AG08395 (cell line): ENCODE measurements at regions not wholly inside any gene's neighbourhood (a gene's known extent, or its start where the extent isn't known, plus 50 kb on each side); places are given as distances from the start of the nearest gene placed in this dataset.

Experiments
- DNase-seq: peaks from one replicate; pipeline ENCODE4 v3.0.0; 2012; ENCODE audit warnings: mixed read lengths, low spot score

DNA sequence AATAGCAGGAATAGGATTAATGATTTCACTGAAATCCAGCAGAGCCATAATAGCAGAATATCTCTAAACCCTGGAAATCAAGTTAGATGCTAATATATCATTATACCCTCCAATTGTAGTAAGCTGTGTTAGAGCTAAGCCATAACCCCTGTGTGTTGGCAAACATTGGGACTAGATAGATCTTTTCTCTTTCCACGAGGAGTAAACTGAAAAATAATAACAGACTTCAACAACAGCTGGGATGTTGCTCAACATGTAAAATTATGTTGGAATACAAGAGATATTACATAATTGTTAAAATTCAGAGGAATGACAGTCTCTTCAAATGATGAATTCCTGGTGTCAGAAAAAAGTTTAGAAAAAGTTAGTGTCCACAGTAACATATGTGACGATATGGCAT lies 383.8 kb downstream of the SNAPC1 start:
- DNase-seq = no peak

DNA sequence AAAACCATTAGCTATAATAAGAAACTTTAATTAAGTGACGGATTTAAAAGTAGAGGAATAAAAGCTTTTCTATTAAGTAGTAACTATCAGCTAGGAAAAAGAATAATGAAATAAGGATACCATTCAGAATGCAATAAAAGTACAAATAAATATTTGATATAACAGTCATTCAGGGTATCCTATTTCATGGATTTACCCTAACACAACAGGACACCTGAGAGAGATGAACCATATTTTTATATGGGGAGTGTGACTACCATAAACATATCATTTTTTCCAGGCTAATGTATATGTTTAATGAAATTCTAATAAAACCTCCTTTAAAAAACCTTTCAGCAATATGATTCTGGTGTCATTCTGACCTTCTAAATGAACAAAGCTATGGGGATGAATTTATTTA lies 393.8 kb downstream of the SNAPC1 start:
- no peak for DNase-seq

DNA sequence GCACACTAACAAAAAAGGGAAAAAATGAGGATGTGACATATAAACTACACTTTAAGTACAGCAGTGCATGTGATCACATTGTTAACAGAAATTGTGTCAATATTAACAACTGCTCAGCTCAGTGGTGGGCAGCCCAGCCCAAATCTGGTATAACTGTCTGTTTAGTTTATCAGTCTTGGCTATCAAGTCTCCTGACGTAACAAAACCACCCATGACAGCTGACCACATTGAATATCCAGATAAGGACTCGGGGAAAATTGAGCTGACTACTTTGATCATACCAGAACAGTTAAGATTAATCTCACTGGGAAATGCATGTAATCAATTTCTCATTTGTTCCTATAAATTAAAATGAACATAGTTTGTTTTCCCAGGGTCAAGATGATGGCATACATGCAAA lies 396.6 kb downstream of the SNAPC1 start:
- no peak for DNase-seq

DNA sequence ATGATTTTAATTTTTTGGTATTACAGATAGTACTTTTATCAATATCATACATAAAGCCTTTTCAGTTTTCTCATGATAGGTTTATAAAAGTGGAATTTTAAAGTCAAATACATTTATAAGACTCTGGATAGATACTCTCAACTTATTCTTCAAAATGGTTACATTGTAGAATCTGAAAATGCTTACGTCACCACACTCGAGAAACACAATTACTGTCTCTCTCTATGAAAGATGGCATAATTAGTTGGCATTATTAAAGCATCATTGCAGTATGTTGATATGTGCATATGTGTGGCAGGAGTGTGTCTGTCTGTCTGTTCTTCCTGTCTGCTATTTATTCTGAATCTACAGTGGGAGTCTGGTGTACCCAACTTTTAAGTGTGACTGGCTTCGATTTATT lies 397.1 kb downstream of the SNAPC1 start:
- DNase-seq = no peak

DNA sequence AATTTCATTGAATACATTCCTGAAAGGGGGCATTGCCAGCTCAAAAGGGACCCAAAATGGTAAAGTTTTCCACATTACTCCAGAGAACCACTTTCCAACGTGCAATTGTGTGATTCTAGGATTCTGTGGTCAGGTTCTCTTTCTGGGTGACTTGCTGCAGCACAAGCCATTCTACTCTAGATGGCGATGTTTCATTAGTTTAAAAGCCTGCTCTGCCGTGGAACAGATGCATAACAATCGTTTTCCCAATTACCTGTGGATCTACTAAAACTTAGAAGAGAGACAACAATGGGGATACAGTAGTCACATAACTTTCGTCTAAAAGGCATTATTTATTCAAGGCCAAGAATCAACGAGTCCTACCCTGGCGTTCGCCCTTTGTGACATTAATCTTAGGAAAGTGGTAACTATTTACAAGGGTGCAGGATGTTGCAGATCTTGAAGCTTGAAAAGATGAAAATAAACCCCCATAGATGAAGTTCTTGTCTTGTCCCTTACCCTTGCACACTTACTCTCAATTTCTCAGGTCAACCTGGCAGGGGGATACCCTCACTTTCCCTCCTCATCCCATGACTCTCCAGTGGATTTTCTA lies 400.9 kb downstream of the SNAPC1 start:
- peak; percentile 56 for DNase-seq

DNA sequence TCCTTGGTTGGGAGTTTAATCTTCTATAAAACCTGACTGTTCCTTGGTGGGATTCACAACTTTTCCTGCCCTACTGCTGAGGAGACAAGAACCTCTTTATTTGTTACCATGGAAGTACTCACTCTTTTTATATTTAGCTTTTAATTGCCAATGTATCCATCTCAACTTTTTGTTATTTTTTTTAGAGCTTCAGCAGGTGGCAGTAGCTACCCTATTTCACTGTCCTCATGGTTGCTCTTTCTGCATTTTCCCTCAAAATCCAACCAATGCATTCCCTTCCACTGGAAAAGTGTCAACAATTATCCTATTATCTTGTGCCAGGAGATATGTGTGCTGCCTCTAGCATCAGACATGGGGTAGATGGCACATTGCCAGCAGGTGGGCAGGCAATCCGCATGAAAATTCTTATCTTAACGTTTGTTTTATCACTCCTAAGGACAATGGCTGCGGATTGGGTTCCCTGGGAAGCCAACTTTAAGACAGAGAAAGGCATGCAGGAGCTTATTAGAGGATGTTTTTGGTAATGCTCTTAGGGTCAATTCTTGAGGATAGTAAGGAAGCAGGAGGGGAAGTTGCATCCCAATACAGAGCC lies 406.4 kb downstream of the SNAPC1 start:
- no peak for DNase-seq

DNA sequence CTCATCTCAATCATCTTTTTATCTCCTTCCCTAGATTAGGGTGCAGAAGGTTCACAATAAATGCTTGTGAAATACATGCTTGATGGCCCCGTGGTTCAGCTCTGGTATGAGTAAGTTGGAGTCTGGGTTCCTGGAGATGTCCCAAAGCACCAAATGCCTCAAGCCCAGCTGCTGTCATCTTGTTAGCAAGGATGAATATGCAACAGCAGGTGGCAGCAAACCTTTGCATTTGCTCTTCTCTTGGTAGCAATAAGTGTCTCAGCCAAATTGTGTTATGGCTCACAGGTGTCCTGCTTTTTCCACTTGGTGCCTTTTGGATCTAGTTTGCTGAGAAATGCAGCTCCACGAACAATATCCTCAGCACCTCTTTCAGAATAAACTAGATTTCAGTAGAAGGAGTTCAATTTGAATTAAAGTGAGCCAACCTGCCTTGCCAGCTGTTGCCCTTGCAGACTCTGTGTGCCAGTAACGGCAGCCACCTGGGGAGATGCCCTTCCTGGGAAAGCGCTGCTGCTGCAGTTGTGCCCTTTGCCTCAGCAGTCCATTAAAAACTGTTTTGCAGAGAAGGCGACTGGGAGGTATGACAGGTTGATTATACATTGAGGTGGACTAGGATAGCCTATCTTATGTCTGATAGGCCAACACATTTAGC lies 417.3 kb downstream of the SNAPC1 start:
- DNase-seq = peak; percentile 77

DNA sequence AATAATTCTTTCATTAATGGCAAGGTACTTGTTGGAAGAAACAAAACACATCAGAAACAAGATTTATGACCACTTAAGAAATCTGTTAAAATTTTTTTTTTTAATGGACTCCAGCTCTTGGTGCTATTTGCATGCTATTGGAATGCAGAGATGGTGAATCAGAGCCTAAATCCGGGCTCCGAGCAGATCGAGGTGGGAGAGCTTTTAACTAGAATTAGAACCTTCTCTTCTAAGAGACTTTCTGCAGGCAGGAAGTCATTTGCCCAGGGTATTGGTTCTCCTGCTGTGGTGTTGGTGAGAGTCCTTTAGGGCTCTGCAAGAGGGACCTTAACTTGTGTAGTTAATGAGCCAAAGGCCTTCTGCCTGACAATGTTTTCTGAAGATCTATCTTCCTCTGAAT lies 419.4 kb downstream of the SNAPC1 start:
- DNase-seq = peak; percentile 12

DNA sequence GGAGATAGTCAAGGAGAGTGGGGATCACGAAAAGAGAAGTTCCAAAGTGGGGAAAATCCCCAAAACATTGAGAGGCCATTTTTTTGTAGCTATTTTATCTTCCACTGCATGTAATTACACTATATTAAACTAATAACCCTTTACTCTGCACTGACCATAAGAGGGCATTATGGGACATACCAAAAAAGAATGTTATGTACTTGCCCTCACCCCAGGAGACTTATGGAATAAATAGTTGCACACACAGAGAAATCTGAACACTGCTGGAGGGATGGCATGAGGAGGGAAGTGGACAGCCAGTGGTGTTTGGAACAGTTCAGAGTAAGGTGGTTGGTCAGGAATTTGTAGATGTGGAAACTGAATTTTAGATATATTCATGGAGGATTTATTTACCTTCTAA lies 422.9 kb downstream of the SNAPC1 start:
- no peak for DNase-seq

DNA sequence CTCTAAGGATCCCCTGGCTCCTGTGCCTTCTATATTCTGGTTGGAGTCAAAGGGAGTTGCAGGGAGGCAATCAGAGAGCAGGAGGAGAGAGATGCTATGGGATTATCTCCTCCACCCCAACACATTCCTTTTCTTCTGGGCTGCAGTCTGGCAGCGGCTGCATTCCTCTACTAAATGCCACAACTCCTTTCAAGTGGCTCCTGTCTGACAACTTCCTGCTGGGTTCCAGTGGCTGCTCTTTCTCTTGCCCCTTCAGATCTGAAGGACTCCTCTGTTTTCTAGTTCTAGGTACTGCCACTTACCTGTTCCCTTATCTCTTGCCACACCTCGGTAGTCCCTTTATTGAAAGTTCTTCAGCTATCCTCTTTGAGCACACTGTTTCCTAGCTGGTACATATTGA lies 425.0 kb downstream of the SNAPC1 start:
- no peak for DNase-seq

DNA sequence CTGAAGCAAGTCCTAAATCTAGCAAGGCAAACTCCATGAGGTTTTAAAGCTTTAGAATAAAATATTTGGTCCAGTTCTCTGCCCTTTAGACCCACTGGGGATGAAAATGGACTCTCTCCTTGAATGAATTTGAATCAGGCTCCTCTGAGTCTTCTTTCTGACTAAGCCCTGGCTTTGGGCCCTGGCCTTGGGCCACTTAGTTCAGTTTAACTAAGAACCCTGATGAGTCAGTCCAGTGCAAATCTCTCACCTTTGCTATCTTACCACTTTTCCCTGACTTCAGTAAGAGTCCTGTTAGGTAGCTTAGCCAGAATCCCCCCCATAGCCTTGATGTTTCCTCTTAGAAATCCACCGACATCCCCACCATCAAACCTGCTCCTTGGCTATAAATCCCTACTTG lies 427.5 kb downstream of the SNAPC1 start:
- peak; percentile 45 for DNase-seq

DNA sequence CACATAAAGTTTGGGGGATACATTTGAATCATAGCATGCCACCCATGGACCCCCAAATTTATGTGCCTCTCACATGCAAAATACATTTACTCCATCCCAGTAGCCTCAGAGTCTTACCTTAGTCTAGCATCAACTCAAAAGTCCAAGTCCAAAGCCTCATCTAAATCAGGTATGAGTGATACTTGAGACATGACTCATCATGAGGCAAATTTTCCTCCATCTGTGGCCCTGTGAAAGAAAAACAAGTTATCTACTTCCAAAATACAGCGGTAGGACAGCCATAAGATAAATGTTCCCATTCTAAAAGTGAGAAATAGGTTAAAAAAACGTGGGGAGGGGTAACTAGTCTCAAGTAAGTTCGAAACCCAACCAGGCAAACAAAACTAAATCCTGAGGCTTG lies 444.2 kb downstream of the SNAPC1 start:
- DNase-seq = no peak

DNA sequence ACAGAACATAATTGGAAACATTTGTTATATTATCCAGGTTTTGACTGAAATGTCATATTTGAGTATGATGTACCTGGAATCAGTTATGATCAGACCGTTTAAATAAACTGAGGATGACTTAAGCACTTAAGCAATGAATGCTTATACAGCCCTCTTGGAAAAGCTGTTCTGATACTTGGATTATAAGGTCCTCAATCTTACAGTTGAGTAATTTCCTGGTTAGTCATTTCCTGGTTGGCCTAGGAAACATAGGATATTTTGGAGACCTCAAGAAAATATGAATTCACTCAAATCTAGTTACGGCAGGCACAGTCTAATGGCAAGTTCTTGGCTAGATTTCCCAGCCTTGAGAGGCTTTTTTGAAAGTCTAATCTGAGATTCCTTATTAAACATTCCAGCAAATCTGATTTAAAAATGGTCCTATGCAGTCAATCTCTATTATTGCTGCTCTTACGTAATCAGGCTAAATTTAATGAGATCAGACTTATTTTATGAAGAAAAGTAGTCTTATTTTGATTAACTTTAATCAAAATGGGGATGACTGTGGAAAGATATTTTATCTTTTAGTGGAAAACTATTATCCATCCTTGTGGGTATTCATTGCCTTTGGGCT lies 447.2 kb downstream of the SNAPC1 start:
- DNase-seq = peak; percentile 67

DNA sequence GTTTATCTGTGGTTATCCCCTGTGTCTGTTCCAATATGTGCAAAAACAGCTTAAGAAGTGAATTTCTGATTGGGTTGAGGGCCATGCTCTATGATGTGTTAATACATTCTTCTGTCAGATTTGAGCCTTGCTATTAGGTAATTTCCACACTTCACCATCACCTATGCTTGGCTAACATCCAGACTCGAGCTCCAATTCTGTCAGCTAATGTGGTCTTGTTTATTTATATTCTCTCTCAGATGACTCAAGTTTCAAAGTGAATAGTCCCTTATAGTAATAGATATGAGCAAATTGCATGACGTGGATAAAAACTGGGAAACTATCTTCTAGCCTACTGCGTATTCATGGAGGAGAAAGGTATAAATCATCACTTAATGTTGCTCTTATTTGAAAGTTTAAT lies 451.3 kb downstream of the SNAPC1 start:
- no peak for DNase-seq

DNA sequence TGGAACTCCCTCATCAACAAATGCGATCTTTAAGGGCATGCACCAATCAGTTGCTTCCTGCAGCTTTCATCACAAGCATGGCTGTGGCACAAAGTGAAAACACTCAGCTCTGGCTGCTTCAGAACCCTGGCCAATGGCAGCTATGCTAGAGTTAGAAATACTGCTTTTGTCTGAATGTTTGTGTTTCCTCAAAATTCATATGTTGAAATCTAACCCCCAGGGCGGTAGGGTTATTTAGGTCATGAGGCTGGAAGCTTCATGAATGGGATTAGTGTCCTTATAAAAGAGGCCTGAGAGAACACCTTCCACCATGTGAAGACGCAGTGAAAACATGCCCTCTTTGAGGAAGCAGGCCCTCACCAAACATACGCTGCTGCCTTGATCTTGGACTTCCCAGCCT lies 453.9 kb downstream of the SNAPC1 start:
- no peak for DNase-seq

DNA sequence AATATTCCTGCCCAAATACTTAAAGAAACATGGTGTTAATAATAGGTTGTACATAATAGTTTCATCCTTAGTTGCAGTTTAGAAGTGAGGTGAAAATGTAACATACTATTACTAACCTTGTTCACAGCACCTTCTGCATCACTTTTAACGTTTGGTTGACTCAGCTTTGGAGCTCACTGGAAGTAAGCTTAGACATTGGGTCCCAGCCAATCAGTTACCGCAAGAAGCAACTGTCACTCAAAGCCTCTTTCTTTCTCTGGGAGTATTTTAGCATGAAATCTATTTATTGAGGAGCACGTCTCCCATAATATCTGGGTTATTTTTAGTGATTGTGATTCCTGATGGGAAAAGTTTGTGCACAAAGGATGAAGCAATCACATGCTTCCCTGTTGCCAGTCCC lies 472.6 kb downstream of the SNAPC1 start:
- no peak for DNase-seq

DNA sequence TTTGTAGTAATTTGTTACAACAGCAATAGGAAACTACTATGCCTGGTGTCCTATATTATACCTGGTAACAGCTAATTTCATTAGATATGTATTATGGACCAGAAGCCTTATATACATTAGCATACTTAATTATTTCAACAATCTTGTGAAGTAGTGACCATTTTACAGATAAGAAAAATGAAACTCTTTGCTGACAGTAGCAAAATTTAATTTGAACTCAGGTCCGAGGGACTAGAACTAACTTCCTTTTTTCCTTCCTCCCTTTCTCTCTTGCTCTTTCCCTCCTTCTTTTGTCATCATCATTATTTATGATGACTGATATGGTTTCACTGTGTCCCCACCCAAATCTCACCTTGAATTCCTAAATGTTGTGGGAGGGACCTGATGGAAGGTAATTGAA lies 482.0 kb downstream of the SNAPC1 start:
- no peak for DNase-seq

DNA sequence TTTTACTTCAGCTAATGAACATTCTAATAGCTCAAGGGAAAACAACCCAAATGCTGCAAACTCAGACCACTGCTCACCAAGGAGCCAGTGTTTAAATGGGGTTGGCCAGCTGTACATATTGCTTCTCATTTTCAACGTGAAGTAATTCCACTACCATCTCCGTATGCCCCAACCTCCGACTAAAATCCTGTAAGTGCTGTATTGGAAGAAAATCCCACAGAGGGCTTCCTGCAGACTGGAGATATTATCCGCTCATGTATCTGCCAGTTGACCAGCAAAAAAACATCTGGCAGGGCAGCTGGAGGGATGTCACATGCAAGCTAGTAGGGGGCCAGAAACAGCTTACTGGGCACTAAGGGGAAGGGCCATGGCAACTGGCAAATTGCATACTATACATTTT lies 485.0 kb downstream of the SNAPC1 start:
- DNase-seq = no peak

DNA sequence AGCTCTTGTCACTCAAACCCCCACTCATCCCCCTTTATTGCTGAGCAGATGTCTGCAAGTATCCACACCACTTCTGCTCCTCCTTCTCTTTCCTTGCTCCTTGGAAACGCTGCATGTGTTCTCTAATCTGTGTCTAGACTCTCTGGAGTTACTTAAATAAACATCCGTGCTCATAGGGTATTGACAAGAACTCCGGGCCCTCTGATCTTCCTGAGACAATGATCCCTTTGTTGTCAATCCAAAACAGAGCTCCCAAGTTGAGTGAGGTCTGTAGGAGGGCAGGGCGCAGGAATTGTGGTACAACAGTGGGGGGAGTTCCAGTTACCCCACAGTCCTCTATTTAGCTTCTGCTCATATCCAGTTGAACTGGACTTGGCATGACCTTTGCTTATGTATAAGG lies 489.0 kb downstream of the SNAPC1 start:
- DNase-seq = no peak

DNA sequence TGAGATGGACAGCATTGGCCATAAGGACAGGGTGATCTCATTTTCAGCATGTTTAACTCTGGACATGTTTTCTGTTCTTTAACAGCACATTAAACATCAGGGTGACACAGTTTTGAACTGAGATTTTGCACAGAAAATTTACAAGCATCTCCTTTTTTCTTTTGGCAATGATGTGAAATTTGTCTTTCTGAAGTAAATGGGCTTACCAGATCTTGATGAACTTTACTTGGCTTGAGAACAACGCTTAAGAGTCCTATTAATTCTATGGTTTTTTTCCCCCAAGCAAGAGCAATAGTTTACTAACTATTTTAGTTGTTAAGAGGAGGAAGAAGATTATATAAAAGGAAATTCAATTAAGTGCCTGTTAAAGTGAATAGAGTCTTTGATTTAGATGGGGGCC lies 491.0 kb downstream of the SNAPC1 start:
- no peak for DNase-seq

DNA sequence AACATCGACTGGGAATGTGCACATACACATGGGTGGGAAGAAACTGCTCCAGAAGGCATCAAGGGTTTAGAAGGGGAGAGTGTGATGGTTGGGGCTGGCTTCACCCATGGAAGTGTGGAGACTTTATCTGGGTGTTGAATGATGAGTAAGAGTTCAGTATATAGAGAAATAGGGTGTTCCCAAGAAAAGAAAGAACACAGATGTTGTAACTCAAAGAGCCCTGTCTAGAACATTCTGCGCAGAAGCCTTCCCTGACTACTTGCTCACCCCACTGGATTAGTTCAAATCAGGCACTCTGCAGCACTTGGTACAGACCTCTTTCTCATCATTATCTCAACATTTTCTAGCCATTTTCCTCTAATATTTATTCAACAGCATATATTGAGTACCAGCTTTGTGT lies 491.7 kb downstream of the SNAPC1 start:
- DNase-seq = no peak

DNA sequence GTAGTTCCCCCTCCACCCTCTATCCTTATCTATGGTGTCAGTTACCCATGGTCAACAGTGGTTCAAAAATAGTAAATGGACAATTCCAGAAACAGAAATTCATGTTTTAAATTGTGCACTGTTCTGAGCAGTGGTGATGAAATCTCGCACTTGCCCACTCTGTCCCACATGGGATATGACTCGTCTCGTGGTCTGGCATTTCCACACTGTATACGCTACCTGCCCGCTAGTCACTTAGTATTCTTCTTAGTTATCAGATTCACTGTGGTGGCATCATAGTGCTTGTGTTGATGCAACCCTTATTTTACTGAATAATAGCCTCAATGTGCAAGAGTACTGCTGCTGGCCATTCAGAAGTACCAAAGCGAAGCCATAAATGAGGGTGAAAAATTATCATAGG lies 507.0 kb downstream of the SNAPC1 start:
- no peak for DNase-seq

DNA sequence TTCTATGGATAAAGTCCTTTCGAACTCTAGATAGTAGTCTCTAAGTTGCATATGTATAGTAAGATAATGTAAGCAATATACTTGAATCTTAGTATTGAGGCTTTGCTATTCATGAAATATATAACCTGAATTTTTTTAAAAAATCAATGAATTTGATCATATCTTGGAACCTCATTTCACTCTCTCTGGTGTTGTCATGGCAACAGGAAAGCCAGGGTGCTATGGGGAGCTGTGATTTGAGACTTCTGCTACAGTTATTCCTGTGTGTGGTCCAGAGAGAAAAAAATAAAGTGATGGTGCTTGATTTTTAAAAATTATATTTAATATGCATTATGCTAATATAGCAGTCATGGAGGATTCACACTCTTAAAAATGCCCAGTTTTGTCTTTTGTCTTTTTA lies 508.0 kb downstream of the SNAPC1 start:
- DNase-seq = no peak

DNA sequence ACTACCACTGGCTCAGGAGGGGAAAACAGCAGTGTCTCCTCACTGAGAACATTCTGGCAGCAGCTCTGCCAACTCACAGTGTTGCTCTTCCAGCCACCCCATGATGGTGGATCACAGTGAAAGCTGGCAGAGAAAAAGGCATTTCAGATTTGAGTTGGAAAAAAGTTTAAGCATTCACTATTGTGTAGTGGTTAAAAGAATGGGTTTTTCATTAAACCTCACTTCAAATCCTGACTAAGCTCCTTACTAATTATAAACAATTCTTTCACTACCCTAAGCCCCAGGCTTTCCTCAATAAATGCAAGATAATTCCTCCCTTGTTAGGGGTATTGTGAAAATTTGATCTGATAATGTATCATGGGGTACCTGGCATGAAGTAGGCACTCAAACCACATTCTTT lies 518.1 kb downstream of the SNAPC1 start:
- DNase-seq = no peak
